MCF 10A (cell line): ENCODE measurements at regions not wholly inside any gene's neighbourhood (a gene's known extent, or its start where the extent isn't known, plus 50 kb on each side); places are given as distances from the start of the nearest gene placed in this dataset.

Source experiments
- BruUV-seq: library from RNA; stranded (reverse); fragments of 400-500 nt; replicated peaks from 2 replicates; lab custom pipeline; 2021; lab: Mats Ljungman, UMichigan
- CTCF ChIA-PET: fragments of 300-600 bp; sonication (Branson Sonifier 250); formaldehyde crosslinking; extraction: SDS; loops from one replicate; lab custom pipeline; 2021; ENCODE audit warnings: antibody characterized with exemption, inconsistent platforms; lab: Yijun Ruan, JAX
- POLR2A ChIA-PET: fragments of 300-600, 350-650 bp; sonication (Branson Sonifier 250); formaldehyde crosslinking; extraction: SDS; loops from one replicate; lab custom pipeline; 2020; ENCODE audit warnings: antibody characterized with exemption, inconsistent platforms; lab: Yijun Ruan, JAX
- DNase-seq: peaks from one replicate; pipeline ENCODE4 v3.0.0-alpha.2; 2018; ENCODE audit not compliant: unreplicated experiment
- H3K27ac Mint-ChIP-seq: one replicate; pipeline ENCODE4 v1.8.0; 2022; ENCODE audit warnings: mild to moderate bottlenecking, low read depth, mixed read lengths; ENCODE audit not compliant: unreplicated experiment
- H3K27me3 Mint-ChIP-seq: one replicate; pipeline ENCODE4 v1.8.0; 2022; ENCODE audit warnings: mixed read lengths; ENCODE audit not compliant: insufficient read depth, unreplicated experiment
- H3K36me3 Mint-ChIP-seq: one replicate; pipeline ENCODE4 v1.8.0; 2022; ENCODE audit warnings: mild to moderate bottlenecking, moderate library complexity, mixed read lengths; ENCODE audit not compliant: insufficient read depth, unreplicated experiment
- H3K4me1 Mint-ChIP-seq: one replicate; pipeline ENCODE4 v1.8.0; 2022; ENCODE audit warnings: mixed read lengths; ENCODE audit not compliant: insufficient read depth, unreplicated experiment
- H3K4me3 Mint-ChIP-seq: one replicate; pipeline ENCODE4 v1.8.0; 2022; ENCODE audit warnings: mild to moderate bottlenecking, moderate library complexity, mixed read lengths; ENCODE audit not compliant: unreplicated experiment
- H3K9me3 Mint-ChIP-seq: one replicate; pipeline ENCODE4 v1.8.0; 2022; ENCODE audit warnings: mixed read lengths; ENCODE audit not compliant: unreplicated experiment
- intact Hi-C: fragments of 100-400 bp; cut with micrococcal nuclease; formaldehyde crosslinking; loops from 2 replicates; pipeline ENCODE4 v1.14.1; 2022
- TF ChIP-seq, protein P1 (sequence below): fragments of 200-600 bp; IDR thresholded peaks from one replicate; pipeline ENCODE4 v1.8.0; 2022; ENCODE audit warnings: antibody characterized with exemption, mild to moderate bottlenecking; ENCODE audit not compliant: unreplicated experiment

DNA sequence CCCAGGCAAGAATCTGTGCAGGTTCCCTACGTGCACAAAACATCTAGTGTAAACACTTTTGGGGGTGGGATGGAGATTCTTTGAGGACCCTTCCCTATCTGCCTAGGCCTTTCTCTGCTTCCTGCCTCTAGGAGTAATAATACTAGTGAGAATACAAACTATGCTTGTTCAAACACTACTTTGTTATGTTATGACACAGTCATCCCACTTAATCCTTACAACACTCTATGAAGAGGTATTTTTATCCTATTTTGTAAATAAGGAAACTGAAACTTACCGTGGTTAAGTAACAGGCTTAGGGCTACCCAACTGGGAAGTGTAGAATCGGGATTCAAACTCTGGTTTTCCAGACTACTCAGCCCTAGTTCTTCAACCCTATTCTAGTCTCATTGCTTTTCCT, 96.5 kb downstream of the KCNA5 start:
- Mint-ChIP-seq H3K27me3 (no peaks in the 10 kb centered on the region), H3K4me1 (no peaks in the 10 kb centered on the region), H3K27ac (no peak overlapping the region), H3K9me3 (peaks cover 60% of the 10 kb centered on the region), H3K36me3 (no peaks in the 10 kb centered on the region), H3K4me3 (no peak overlapping the region)
- POLR2A ChIA-PET = no interaction called here
- DNase-seq = no peak
- BruUV-seq = no TSS peak
- intact Hi-C loops = no loop called here
- CTCF ChIA-PET = interaction anchor here (0.6 kb wide), 1 partner anchor 50 kb away, joined by 3 read pairs; no protein-coding TSS in a partner anchor
- TF ChIP-seq, protein P1, sequence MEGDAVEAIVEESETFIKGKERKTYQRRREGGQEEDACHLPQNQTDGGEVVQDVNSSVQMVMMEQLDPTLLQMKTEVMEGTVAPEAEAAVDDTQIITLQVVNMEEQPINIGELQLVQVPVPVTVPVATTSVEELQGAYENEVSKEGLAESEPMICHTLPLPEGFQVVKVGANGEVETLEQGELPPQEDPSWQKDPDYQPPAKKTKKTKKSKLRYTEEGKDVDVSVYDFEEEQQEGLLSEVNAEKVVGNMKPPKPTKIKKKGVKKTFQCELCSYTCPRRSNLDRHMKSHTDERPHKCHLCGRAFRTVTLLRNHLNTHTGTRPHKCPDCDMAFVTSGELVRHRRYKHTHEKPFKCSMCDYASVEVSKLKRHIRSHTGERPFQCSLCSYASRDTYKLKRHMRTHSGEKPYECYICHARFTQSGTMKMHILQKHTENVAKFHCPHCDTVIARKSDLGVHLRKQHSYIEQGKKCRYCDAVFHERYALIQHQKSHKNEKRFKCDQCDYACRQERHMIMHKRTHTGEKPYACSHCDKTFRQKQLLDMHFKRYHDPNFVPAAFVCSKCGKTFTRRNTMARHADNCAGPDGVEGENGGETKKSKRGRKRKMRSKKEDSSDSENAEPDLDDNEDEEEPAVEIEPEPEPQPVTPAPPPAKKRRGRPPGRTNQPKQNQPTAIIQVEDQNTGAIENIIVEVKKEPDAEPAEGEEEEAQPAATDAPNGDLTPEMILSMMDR = no peak

DNA sequence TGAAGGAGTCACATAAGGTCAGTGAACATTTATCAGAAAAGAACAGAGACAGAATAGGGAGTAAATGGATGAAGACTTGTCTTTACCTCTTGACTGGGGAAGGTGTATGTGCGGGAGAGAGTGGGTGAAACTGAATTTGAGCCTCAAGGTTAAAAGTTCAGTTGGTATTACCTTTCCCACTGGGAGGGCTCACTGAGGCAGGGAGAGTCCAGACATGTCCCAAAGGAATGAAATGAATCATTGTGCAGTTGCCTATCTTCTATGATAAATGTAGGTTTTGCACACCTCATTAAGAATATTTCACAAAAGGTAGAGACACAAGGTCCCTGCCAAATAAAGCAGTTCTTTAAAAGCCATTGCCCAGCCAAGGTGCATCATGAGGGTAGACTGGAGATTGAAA, 105.2 kb downstream of the KCNA5 start:
- no peaks in the 10 kb centered on the region for H3K4me1 Mint-ChIP-seq
- H3K36me3 Mint-ChIP-seq = peaks cover 5% of the 10 kb centered on the region
- H3K4me3 Mint-ChIP-seq = no peak overlapping the region
- TF ChIP-seq, protein P1 = no peak
- peaks cover 55% of the 10 kb centered on the region for H3K9me3 Mint-ChIP-seq
- POLR2A ChIA-PET = interaction anchor here (0.6 kb wide), 1 partner anchor 902 kb away, joined by 3 read pairs; no protein-coding TSS in a partner anchor
- H3K27ac Mint-ChIP-seq = no peak overlapping the region
- no TSS peak for BruUV-seq
- intact Hi-C loops = no loop called here
- no peak for DNase-seq
- CTCF ChIA-PET = interaction anchor here (1.1 kb wide), 1 partner anchor 391 kb away, joined by 3 read pairs; no protein-coding TSS in a partner anchor
- H3K27me3 Mint-ChIP-seq = no peaks in the 10 kb centered on the region

GRCh38 chr12:5154091-5154490, 110.4 kb downstream of the KCNA5 start:
- BruUV-seq = no TSS peak
- TF ChIP-seq, protein P1 = no peak

DNA sequence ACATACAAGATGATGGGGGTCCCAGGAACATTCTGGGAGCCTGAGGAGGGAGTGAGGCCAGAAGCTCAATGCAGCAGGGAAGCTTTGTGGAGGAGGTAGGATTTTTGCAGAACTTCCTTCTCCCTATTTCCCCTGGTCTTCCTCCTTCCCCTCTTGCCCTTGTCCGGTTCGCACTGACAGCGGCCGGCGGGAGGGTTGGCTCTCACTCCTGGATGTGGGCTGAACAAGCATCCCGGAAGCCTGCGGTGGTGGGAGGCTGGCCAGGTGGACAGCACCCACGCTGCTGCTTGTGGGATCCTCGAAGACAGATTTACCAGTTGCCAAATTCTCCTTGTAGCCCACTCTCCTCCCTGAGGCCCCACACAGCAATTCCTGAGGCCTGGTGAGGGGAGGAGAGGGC, 112.2 kb downstream of the KCNA5 start:
- DNase-seq = no peak
- Mint-ChIP-seq H3K4me1 (no peaks in the 10 kb centered on the region), H3K27me3 (no peaks in the 10 kb centered on the region), H3K36me3 (no peaks in the 10 kb centered on the region), H3K4me3 (no peak overlapping the region), H3K9me3 (peaks cover 53% of the 10 kb centered on the region), H3K27ac (no peak overlapping the region)
- CTCF ChIA-PET = no interaction called here
- intact Hi-C loops = no loop called here
- no TSS peak for BruUV-seq
- POLR2A ChIA-PET = no interaction called here
- TF ChIP-seq, protein P1 = no peak

More at GRCh38 chr12:5154091-5154490, 110.4 kb downstream of the KCNA5 start:
- Mint-ChIP-seq H3K9me3 (peaks cover 54% of the 10 kb centered on the region), H3K27me3 (no peaks in the 10 kb centered on the region), H3K4me3 (no peak overlapping the region), H3K36me3 (peaks cover 2% of the 10 kb centered on the region), H3K27ac (no peak overlapping the region), H3K4me1 (no peaks in the 10 kb centered on the region)
- ChIA-PET CTCF (interaction anchor here (1.2 kb wide), 1 partner anchor 132 kb away, joined by 4 read pairs; no protein-coding TSS in a partner anchor), POLR2A (no interaction called here)
- DNase-seq = no peak
- intact Hi-C loops = no loop called here
